ENCODE measurements at regions not wholly inside any gene's neighbourhood (a gene's known extent, or its start where the extent isn't known, plus 50 kb on each side); places are given as distances from the start of the nearest gene placed in this dataset.
A peak's percentile ranks its signal among the peaks of the same experiment; 100 is the strongest.

GRCh38 chr10:6339891-6340290, 137.2 kb downstream of the PFKFB3 start:
- no peak overlapping the region for H3K27ac ChIP-seq
- TF ChIP-seq CTCF (conservative IDR thresholded peaks at IDR 0.05) (no peak), ZFX (IDR thresholded peaks at IDR 0.05) (no peak)

GRCh38 chr10:6342096-6342685, 139.5 kb downstream of the PFKFB3 start:
- TF ChIP-seq ZFX (IDR thresholded peaks at IDR 0.05) (no peak), CTCF (conservative IDR thresholded peaks at IDR 0.05) (no peak)
- no peak overlapping the region for H3K27ac ChIP-seq

- TF ChIP-seq CTCF (conservative IDR thresholded peaks at IDR 0.05) (no peak), ZFX (IDR thresholded peaks at IDR 0.05) (no peak)
Measured at GRCh38 chr10:6343305-6344010, 140.7 kb downstream of the PFKFB3 start.

GRCh38 chr10:6345404-6345803, 142.7 kb downstream of the PFKFB3 start:
- H3K27ac ChIP-seq = no peak overlapping the region
- no peak for TF ChIP-seq CTCF (conservative IDR thresholded peaks at IDR 0.05)
- no peak for TF ChIP-seq ZFX (IDR thresholded peaks at IDR 0.05)

More at GRCh38 chr10:6343305-6344010, 140.7 kb downstream of the PFKFB3 start:
- H3K27ac ChIP-seq = no peak overlapping the region

GRCh38 chr10:6346631-6347030, 143.9 kb downstream of the PFKFB3 start:
- TF ChIP-seq CTCF (conservative IDR thresholded peaks at IDR 0.05) (no peak), ZFX (IDR thresholded peaks at IDR 0.05) (no peak)
- H3K27ac ChIP-seq = no peak overlapping the region

GRCh38 chr10:6347391-6347951, 144.7 kb downstream of the PFKFB3 start:
- peak overlapping the region; percentile 26 for H3K27ac ChIP-seq
- TF ChIP-seq CTCF (conservative IDR thresholded peaks at IDR 0.05) (no peak), ZFX (IDR thresholded peaks at IDR 0.05) (no peak)
